ENCODE measurements at regions not wholly inside any gene's neighbourhood (a gene's known extent, or its start where the extent isn't known, plus 50 kb on each side); places are given as distances from the start of the nearest gene placed in this dataset.

- in situ Hi-C loops (cut with MboI; ENCODE audit: low sequenced_read_pairs, unreplicated experiment): no loop called here
- no peak for TF ChIP-seq CTCF (IDR thresholded peaks at IDR 0.05; ENCODE audit: borderline replicate concordance, control extremely low read depth, extremely low read depth, insufficient read depth, missing control alignments)
- no peak for DNase-seq (ENCODE audit: low spot score)
These were observed 66.3 kb upstream of the NANOGP8 start for GRCh38 chr15:35151381-35151780.

DNA sequence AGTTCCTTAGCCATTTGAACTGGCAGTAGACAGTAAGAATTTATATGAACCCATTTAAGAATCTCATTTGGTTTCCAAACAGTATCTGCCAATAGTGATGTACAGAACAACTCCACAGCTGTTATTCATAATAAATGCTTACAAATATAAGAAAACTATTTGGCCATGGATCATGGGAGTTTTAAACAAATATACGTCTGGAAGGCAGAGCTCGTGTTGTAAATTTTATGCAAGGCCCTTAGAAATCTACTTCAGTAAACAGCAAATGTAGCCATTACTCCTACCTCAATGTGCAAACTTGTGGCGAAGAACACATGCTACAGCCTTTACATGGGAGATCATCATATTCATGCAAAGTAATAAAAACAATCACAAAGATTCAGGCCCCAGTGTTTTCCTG is 65.3 kb upstream of the NANOGP8 start:
- in situ Hi-C loops (cut with MboI; ENCODE audit: low sequenced_read_pairs, unreplicated experiment): no loop called here

GRCh38 chr15:35145336-35145735 is 60.2 kb upstream of the NANOGP8 start:
- DNase-seq (ENCODE audit: low spot score): no peak
- no peak for TF ChIP-seq CTCF (IDR thresholded peaks at IDR 0.05; ENCODE audit: borderline replicate concordance, control extremely low read depth, extremely low read depth, insufficient read depth, missing control alignments)
- in situ Hi-C loops (cut with MboI; ENCODE audit: low sequenced_read_pairs, unreplicated experiment): no loop called here

More for the DNA sequence above, 65.3 kb upstream of the NANOGP8 start:
- no peak for DNase-seq (ENCODE audit: low spot score)
- no peak for TF ChIP-seq CTCF (IDR thresholded peaks at IDR 0.05; ENCODE audit: borderline replicate concordance, control extremely low read depth, extremely low read depth, insufficient read depth, missing control alignments)

DNA sequence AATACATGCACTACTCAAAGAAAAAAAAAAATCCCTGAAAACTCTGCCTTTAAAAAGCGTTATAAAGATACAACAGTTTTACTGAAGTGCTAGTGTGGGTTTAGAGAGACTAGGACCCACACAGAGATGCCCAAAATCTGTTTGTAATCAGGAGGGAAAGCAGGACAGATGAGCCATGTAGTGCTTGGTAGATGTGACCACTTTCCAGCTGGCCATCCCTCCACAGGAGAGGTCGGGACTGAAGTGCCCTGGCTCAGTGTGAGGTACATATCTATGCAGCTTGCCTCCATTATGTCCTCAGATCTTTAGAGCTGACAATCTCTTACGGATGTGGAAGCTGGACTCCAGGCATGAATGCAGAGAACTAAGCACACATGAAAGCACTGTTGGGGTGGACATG is 57.5 kb upstream of the NANOGP8 start:
- in situ Hi-C loops (cut with MboI; ENCODE audit: low sequenced_read_pairs, unreplicated experiment): no loop called here
- no peak for TF ChIP-seq CTCF (IDR thresholded peaks at IDR 0.05; ENCODE audit: borderline replicate concordance, control extremely low read depth, extremely low read depth, insufficient read depth, missing control alignments)
- no peak for DNase-seq (ENCODE audit: low spot score)

DNA sequence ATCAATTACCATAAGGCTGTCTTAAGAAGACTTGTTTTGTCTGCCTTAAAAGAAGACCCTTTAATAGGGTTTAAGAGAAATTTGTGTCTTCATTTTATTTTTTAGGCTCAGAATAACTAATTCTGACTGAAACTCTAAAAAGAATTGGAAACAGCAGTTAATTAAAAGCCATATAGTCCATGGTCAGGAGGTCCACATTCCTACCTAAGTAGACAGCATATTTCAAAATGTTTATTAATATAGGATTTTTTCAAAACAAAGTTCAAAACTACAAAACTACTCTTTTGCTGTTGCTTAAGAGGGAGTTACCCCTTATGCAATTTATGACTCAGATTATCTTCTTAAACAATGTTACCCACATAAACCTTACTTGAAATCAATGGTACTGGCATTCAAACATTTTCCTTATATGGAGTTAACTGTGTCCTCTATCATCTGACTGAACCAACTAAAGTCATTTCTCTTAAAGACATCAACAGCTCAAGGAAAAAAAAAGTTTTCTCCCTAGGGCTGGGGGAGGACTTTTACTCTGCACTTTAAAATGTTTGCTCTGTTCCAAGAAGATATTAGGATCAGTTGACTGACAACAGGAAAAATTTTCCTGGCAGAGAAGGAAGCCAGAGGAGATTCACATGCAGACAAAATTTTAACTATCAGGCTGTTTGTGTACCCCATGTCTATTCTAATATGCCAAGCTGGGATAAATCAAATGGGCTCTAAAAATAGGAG is 56.8 kb upstream of the NANOGP8 start:
- no peak for DNase-seq (ENCODE audit: low spot score)
- in situ Hi-C loops (cut with MboI; ENCODE audit: low sequenced_read_pairs, unreplicated experiment): no loop called here
- no peak for TF ChIP-seq CTCF (IDR thresholded peaks at IDR 0.05; ENCODE audit: borderline replicate concordance, control extremely low read depth, extremely low read depth, insufficient read depth, missing control alignments)

- DNase-seq (ENCODE audit: low spot score): no peak
These were observed 54.7 kb upstream of the NANOGP8 start for GRCh38 chr15:35139822-35140221.

More at GRCh38 chr15:35139822-35140221, 54.7 kb upstream of the NANOGP8 start:
- in situ Hi-C loops (cut with MboI; ENCODE audit: low sequenced_read_pairs, unreplicated experiment): no loop called here
- TF ChIP-seq CTCF (IDR thresholded peaks at IDR 0.05; ENCODE audit: borderline replicate concordance, control extremely low read depth, extremely low read depth, insufficient read depth, missing control alignments): no peak

Measured in GM13976 (cell line).